DMS153 treated with DMSO at 0.1 percent for 48 hours (cell line): ENCODE measurements at regions not wholly inside any gene's neighbourhood (a gene's known extent, or its start where the extent isn't known, plus 50 kb on each side); places are given as distances from the start of the nearest gene placed in this dataset.

Experiments used
- DNase-seq: peaks from one replicate; lab custom pipeline; 2025; ENCODE audit not compliant: unreplicated experiment; lab: John Stamatoyannopoulos, UW

DNA sequence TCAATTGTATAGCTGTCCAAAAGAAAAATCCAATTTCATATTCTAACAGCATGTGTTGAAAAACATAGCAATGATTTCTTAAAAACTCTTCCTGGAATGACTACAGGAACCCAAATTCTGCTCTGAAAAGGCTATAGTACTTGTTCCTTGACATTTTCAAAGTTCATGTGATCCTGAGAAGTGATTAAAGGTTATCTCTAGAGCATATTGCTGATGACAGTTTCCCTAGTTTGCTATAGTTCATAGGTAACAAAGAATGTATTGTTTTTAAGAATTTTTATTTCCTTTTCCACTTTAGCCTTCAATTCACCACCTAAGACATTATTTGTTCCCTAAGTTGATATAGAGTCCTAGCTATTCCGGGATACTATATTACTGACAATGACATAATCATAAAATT is 1614.6 kb downstream of the PCDH7 start:
- DNase-seq: no peak

DNA sequence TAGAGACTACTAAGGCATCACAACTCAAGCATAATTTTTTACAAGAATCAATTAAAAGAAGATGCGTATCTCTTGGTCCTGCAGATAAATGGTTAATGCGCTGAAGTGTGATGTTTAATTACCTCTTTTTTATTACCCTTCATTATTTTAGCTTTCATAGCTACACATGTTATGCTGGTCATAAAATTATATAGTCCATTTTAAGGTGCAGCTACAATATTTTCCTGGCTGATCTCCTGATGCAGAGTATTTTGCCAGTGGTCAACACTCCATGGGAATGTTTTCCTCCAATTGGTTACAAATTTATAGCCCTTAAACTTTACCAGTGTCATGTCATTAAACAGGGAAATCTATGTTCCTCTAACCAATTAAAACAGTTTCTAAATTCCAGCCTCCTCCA is 1617.2 kb downstream of the PCDH7 start:
- DNase-seq: no peak

DNA sequence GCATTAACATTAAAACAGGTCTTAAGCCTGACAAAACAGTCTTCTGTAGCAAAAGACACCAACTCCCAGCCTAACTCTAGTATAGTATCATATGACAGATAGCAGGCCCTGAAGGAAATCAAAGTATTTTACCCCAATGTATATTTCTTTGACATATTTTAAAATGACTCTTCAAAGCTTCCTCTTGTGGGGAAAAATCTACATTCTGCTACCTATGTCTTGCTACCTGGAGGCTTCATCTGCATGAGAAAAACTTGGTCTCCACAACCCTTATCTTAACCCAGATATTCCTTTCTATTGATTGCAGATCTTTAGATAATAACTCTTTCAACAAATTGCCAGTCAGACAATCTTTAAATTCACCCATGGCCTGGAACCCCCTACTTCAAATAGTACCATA is 1620.4 kb downstream of the PCDH7 start:
- no peak for DNase-seq

DNA sequence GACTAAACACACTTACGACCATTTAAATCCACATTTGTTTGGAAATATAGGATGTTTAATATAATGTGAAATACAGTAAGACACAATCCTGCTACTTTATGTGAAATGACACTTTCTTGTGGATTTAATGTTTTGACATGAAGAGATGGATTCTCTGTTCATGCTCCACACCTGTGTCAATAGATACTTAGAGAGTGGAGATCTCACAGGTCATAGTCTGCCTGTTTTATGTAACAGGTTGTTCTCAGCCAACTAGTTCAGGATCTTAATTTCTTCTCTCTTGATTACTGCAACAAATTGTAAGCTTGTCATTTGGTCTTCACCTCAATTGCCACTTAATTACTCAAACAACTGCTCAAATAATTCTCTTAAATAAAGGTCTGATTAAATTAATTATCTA is 1621.2 kb downstream of the PCDH7 start:
- DNase-seq: no peak

DNA sequence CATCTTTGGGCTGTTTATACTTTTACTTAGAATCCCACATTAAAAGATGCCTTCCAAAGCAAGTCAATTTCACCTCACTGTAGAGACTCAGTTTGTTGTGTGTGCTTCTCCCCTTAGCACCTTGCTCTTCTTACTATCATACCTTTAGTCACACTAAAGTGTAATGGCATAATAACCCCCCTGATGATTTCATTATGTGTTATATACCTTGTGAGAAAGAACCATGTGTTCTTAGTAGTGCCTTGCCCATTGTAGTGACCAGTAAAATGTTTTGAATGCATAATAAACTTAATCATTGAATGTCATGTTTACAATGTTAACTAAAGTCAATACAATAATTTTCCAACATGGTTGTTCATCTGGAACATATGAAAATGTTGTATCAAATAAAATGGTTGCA is 1621.9 kb downstream of the PCDH7 start:
- DNase-seq: no peak

DNA sequence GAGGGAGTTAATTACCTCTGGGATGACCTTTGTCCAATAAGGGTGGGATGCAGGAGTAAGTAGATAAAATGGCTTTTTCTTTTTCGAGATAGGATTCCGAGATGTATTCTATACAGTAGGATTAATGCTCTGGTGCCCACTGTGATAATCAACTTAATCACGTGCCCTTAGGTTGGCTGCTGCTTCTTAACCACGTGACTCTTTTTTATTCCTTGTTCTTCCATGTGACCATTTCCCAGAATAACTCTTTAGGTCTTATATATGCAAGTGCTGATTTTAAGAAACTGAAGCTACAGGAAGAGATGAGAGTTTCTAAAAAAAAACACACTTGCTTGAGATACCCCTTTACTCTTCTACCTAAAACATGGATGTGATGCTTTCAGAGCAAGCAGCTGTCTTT is 1628.9 kb downstream of the PCDH7 start:
- DNase-seq: no peak

DNA sequence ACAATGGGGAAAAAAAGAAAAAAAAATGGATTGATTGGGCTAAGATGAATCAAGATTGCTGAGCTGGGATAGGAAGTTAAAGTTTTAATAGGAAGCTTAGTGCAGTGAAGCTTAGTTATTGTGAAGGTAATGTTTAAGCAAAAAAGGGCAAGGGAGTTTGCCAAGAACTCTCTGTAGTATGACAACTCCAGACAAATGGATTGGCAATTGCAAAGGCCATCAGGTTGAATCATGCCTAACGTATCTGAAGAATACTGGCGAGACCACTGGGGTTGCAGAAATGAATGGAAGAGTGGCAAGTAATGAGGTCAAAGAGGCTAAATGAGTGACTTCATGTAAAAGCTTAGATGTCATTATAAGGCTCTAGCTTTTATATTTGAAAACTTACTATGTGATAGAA is 1654.0 kb downstream of the PCDH7 start:
- no peak for DNase-seq

DNA sequence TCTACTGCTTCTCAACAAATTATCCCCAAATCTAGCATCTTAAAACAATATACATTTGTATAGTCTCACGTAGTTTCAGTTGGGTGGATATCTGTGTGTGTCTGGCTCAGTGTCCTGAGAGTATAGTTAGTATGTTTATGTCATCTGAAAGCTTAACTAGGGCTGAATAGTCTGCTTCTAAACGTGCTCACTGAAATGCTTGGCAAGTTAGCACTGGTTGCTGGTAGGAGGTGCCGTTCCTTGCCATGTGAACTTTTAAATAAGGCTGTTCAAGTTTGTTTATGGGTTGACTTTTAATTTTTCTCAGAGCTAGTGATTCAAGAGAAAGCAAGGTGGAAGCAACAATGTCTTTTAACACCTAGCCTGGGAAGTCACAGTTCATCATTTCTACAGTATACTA is 1673.6 kb downstream of the PCDH7 start:
- DNase-seq: no peak

DNA sequence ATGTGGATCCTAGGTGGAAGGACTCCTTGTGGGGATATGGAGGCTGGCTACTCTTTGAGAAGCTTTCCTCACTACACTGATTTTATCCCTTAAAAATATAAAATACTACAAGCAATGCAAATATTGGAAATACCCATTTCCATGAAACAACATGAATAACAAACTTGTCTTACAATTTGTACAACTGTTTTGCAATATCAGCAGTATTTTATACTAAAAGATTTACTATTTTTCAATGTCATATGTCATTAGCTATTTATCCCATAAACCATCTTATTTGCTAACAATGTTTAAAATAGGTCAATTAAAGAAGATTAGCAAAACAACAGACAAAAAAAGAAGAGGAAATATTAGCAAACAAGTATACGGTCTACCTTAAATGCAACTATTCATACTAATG is 1674.1 kb downstream of the PCDH7 start:
- DNase-seq: no peak

DNA sequence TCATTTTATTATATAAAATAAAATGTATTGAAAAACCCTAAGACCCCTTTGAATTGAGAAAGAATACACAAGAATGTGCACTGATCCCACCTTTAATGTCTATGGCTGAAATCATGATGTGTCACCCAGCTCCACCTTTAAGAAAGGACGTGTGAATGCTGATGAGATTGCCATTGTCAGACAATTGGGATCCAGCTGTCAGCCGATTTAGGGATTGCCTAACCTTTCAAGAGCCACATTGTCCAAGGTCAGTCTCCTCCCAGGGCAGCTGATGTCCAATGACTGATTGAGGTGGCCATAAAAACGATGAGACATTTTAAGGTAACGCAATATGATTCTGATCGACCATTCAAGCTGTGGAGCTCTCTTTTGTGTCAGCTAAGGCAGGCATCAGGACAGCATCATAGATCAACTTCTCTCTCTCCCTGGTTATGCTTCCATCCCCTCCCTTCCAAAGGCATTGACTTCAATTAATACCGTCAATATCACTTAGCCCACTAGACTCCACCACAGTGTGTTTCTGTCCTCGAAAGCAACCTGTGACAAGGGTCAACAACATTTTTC is 1676.4 kb downstream of the PCDH7 start:
- DNase-seq: no peak

DNA sequence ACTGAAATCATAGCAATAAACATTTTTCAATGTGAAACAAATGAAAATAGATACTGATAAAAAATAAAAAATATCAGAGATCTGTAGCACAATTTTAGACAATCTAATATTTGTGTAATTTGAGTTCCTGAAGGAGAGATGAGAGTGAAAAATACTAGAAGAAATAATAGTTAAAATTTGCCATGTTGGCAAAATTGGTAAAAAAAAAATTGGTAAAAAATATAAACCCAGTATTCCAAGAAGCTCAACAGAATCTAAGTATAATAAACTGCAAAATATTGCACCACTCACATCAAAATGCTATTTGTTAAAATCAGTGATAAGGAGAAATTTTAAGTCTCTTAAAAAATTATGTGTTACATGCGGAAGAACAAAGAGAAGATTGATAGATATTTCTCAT is 1680.7 kb downstream of the PCDH7 start:
- DNase-seq: no peak

DNA sequence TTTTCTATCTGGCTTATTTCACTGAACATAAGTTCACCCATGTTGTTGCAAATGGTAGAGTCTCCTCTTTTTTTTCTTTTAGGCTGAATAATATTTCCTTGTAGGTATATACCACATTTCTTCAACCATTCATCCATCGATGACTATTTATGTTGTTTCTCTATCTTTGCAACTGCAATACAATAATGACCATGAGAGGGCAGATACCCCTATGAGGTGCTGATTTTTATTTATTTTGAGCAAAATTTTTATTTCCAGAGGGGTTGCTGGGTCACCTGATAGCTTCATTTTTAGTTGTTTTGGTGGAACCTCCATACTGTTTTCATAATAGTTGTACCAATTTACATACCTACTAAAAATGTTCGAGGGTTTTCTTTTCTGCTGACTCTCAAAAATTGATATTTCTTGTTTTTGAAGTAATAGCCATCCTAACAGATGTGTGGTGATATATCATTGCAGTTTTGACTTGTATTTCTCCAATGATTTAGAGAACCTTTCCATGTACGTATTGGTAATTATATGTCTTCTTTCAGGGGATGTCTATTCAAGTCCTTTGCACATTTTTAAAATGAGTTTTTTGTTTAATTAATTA is 1697.0 kb downstream of the PCDH7 start:
- no peak for DNase-seq

DNA sequence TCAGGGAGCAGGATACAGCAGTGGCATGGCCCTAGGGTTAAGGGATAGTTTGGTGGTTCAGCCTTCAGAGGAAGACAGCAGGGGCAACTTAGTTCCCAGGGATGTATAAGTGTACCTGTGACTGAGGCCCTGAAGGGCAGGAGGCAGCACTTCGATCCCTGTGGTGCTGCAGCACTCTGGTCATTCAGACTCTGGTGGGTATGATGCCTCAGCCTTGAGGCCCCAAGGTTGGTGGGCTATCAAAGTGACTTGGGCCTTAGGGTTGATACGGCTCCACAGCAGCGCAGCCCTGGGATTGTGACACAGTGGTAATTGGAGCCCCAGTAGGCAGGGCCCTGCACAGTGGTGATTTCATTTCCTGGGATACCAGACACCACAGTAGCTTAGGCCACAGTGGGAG is 1703.1 kb downstream of the PCDH7 start:
- DNase-seq: no peak

DNA sequence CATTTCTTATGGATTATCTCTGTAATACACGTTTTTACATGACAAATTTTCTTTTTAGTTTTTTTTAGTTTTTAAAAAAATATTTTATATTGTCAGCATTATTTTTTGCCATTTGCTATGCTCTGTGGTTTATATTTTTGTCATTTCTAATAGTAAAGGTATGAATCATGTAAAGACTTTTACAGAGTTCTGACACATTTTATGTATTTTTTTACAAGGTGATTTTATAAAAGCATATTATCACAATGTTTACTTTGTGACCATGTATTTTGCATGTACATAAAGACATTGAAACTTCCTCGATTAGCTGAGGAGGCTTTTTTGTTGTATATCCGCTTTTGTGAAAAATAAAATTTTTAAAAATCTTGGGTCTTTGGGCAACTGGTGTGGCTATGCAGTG is 1705.1 kb downstream of the PCDH7 start:
- no peak for DNase-seq

DNA sequence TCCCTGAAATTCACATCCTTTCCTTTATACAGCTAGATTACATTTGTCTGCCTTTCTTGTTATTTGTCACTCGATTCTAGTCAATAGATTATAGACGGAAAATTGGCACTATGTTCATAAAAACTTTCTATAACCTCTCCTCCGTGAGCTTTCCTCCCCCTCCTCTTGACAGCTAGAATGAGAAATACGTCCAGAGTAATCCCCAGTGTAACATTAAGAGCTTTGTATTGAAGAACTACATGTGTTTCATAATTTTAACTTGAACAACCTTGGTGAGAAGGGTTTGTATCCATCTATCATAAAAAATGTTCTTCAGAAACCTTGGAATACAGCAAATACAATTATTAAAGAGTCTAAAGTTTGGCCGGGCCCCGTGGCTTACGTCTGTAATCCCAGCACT is 1707.4 kb downstream of the PCDH7 start:
- no peak for DNase-seq

DNA sequence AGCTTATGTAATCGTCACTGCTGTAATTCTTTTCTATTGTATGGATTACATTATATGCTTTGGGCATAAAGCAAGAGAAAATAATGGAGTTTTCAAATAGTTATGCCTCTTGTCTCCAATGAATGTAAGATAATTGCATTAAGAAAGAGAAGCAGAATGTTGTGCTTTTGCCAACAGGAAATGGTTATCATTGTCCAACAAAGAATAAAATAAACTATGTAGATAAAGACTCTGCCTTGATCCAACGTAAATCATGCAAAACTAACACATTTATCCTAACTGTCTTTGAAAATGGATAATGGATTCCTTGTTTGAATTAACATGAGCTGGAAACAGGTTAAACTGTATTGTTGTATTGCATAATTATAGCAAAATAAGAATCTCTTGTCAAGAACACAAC is 1709.0 kb downstream of the PCDH7 start:
- DNase-seq: no peak

DNA sequence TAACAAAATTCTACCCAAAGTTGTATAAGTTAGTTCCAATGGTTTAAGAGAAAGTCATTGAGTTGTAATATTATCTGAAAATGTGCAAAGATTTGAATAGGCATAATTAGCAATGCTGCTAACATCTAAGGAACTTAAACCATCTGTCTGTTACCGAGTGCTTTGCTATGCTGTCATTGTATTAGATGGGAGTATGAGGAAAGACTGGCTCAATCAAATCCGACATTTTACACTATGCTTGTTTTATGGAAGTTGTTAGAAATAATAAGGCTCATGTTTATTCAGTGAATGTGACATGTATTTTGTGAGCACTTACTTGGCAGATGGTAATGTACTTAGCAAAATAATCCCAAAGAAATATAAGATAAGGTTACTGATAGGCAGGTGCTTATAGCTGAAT is 1715.1 kb downstream of the PCDH7 start:
- no peak for DNase-seq

DNA sequence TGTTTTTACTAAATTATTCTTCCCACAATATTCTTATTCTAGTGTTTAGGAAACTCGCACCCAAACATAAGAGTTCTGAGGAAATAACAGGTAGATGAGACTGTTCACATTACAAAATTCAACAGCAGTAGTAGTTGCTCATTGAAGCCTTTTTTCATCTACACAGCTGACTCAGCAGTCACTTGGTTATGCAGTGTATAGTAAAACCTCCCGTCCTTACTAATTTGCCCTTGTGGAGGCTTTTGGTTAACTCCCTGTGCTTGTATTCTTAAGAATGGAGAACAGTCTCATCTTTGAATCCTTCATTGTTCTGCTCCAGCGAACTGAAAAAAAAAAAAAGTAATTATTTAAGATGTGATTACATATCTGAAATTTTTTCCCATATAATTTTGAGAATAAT is 1716.6 kb downstream of the PCDH7 start:
- DNase-seq: no peak

DNA sequence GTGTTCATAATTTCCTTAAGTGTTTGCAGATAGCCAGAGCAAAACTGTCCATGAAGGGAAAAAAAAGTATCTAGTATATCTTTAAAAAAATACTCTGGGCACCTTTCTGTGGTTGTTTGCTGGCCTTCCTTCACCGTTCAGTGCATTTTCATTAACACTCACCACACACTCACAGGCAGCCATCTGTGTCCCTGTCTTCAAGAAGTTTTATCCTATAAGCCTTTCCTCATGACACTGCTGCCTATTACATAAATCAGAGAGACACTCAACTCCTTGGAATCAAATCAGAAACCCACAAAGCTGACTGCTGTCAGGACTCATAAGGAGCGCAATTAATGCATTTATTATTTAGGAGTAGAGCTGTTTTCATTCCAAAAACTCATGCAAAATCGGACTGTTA is 1720.2 kb downstream of the PCDH7 start:
- no peak for DNase-seq

DNA sequence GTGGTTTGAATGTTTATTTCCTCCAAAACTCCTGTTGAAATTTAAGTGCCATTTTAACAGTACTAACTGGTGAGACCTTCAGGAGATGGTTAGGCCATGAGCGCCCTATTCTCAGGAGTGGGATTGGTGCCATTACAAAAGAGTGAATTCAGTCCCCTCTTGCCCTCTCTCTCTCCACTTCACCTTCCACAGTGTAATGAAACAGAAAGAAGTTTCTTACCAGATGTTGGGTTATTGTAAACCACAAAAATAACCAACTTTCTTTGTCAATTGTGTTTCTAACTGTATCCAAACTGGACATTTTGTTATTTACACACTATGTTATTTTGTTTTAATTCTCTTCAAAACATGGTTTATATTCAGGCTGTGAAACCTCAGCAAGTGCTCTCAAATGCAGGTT is 1734.3 kb downstream of the PCDH7 start:
- DNase-seq: no peak

DNA sequence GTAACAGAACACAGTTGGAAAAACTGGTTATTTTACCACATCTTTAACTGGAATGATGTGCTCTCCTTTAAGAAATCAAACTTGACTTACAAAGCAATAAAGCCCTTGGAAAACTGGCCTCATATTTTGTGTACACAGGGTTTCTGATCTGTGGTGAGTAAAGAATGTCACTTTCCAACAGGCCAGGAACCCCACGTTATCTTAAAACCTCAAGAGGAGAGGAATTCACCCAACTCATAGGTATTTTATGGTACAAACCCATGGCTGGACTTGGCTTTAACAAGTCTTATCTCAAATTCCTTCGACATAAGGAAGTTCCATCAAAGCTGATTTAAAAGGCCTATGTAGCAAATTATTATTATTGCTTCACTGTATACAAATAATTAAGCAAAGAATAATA is 1735.1 kb downstream of the PCDH7 start:
- no peak for DNase-seq

DNA sequence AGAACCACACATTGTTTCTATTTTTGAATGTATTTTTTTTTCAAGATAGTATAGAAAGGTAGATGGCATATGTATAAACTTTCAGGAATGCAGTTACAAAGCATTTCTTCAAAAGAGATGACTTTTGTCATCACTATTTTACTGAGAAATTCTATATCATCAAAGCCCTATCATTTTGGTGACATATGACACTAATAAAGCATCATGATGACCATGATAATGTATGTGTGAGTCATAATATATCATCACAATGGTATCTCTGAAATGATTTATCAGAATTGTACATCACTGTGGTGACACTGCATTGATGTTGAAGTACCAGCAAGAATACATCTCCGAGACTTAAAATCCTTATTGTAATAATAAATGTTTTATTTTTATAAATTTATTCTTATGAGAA is 1740.8 kb downstream of the PCDH7 start:
- DNase-seq: no peak

DNA sequence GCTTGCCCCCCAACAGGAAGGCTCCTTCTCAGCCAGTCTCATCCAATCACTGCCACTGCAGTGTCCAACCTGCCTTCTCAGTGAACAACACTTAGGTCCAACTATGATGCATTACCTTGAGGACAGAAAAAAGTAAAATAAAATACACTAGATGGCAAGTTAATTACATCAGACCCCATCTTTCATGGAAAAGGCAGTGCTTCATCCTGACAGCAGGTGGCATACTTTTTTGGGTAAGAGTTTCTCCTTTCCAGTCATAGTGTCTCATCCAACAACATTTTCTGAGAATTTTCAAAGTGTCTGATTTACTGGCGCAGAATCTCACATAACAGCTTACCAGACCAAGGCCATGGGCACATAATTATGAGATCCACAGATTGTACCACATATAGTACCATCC is 1742.8 kb downstream of the PCDH7 start:
- DNase-seq: no peak
